ENCODE measurements at regions not wholly inside any gene's neighbourhood (a gene's known extent, or its start where the extent isn't known, plus 50 kb on each side); places are given as distances from the start of the nearest gene placed in this dataset.

DNA sequence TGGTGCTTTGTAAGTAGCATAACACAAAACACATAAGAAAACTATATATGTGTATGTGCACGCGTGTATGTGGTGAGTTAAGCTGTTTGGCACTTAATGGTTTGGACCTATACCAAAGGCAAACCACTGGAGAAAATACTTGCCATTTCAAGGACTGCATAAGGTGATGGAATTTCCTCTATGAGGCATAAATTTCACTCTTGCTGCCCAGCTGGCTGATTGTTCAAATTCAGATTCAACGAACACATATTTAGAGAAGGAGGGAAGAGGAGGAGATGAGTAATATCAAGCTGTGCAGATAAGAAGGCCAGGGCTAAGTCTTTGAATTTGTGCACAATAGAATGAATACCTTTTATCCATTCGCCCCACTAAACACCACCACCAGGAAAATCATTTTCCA is 470.6 kb upstream of the MPDZ start:
- TF ChIP-seq POLR2A (IDR thresholded peaks at IDR 0.05) = no peak
- no peak for TF ChIP-seq CTCF (IDR thresholded peaks at IDR 0.05)

Measured in stomach (tissue), 4 donors.